ENCODE measurements at regions not wholly inside any gene's neighbourhood (a gene's known extent, or its start where the extent isn't known, plus 50 kb on each side); places are given as distances from the start of the nearest gene placed in this dataset.

DNA sequence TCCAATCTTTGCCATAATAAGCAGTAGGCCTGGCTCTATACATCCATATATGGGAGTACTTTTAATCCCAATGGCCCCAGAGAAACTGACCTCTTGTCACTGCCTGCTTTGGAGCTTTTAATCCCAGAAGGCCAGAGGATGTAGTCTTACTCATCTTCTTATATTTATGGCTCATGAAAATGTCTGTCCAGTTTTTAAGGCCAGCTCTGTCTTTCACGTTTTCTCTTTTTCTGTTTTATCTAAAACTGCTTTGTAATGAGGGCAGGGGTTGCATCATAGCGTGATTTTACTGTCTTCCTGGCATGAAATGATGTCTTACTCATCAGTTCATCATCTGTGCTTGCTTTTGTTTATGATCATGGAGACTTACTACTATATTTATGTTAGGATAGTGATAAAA is 1094.9 kb downstream of the MAT2B start:
- H3K36me3 ChIP-seq (ENCODE audit: control insufficient read depth in 2 of 2, insufficient read depth in 2 of 2, low read length in 1 of 2), result no peaks in the 10 kb centered on the region
- H3K4me3 ChIP-seq, result no peak overlapping the region
- H4K20me1 ChIP-seq (ENCODE audit: control insufficient read depth, insufficient read depth), result no peaks in the 10 kb centered on the region
- BruUV-seq (replicated peaks), result no TSS peak
- H2AFZ ChIP-seq (ENCODE audit: control insufficient read depth, low read depth, low read length), result no peak overlapping the region
- H3K4me2 ChIP-seq (ENCODE audit: control insufficient read depth, insufficient read depth), result no peak overlapping the region
- CTCF ChIA-PET, result no interaction called here
- intact Hi-C loops (cut with micrococcal nuclease; ENCODE audit: unreplicated experiment) (no loop called here), in situ Hi-C loops (cut with MboI) (no loop called here)
- no peak overlapping the region for H3K9ac ChIP-seq (ENCODE audit: control insufficient read depth, insufficient read depth, low read length)
- TF ChIP-seq STAT3 (IDR thresholded peaks at IDR 0.05; ENCODE audit: low read depth, low read length) (no peak), FOXK2 (IDR thresholded peaks at IDR 0.05) (no peak), IKZF1 (conservative IDR thresholded peaks at IDR 0.05) (no peak), DPF2 (IDR thresholded peaks at IDR 0.05) (no peak), JUND (IDR thresholded peaks at IDR 0.05; ENCODE audit: low read depth, low read length) (no peak), FOS (IDR thresholded peaks at IDR 0.05; ENCODE audit: borderline replicate concordance, extremely low read depth, insufficient read length) (no peak), ZZZ3 (IDR thresholded peaks at IDR 0.05; ENCODE audit: control insufficient read depth, insufficient read length, low read depth) (no peak), SMARCA5 (IDR thresholded peaks at IDR 0.05) (no peak), SUZ12 (IDR thresholded peaks at IDR 0.05; ENCODE audit: unreplicated experiment) (no peak), SIX5 (IDR thresholded peaks at IDR 0.05; ENCODE audit: low read depth, low read length, severe bottlenecking) (no peak), TARDBP (IDR thresholded peaks at IDR 0.05; ENCODE audit: borderline replicate concordance) (no peak), NFYA (IDR thresholded peaks at IDR 0.05; ENCODE audit: borderline replicate concordance, low read depth, low read length) (no peak), PML (IDR thresholded peaks at IDR 0.05; ENCODE audit: low read length) (no peak), NFIC (IDR thresholded peaks at IDR 0.05; ENCODE audit: low read depth, low read length) (no peak), RELA (IDR thresholded peaks at IDR 0.05; ENCODE audit: borderline replicate concordance, partially characterized antibody) (no peak)
- TF ChIP-seq, protein P1, sequence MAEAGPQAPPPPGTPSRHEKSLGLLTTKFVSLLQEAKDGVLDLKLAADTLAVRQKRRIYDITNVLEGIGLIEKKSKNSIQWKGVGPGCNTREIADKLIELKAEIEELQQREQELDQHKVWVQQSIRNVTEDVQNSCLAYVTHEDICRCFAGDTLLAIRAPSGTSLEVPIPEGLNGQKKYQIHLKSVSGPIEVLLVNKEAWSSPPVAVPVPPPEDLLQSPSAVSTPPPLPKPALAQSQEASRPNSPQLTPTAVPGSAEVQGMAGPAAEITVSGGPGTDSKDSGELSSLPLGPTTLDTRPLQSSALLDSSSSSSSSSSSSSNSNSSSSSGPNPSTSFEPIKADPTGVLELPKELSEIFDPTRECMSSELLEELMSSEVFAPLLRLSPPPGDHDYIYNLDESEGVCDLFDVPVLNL (IDR thresholded peaks at IDR 0.05; ENCODE audit: low read depth, low read length), result no peak
- TF ChIP-seq, protein P2, sequence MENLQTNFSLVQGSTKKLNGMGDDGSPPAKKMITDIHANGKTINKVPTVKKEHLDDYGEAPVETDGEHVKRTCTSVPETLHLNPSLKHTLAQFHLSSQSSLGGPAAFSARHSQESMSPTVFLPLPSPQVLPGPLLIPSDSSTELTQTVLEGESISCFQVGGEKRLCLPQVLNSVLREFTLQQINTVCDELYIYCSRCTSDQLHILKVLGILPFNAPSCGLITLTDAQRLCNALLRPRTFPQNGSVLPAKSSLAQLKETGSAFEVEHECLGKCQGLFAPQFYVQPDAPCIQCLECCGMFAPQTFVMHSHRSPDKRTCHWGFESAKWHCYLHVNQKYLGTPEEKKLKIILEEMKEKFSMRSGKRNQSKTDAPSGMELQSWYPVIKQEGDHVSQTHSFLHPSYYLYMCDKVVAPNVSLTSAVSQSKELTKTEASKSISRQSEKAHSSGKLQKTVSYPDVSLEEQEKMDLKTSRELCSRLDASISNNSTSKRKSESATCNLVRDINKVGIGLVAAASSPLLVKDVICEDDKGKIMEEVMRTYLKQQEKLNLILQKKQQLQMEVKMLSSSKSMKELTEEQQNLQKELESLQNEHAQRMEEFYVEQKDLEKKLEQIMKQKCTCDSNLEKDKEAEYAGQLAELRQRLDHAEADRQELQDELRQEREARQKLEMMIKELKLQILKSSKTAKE (IDR thresholded peaks at IDR 0.05; ENCODE audit: low read depth, poor library complexity, severe bottlenecking), result no peak
- TF ChIP-seq, protein P3, sequence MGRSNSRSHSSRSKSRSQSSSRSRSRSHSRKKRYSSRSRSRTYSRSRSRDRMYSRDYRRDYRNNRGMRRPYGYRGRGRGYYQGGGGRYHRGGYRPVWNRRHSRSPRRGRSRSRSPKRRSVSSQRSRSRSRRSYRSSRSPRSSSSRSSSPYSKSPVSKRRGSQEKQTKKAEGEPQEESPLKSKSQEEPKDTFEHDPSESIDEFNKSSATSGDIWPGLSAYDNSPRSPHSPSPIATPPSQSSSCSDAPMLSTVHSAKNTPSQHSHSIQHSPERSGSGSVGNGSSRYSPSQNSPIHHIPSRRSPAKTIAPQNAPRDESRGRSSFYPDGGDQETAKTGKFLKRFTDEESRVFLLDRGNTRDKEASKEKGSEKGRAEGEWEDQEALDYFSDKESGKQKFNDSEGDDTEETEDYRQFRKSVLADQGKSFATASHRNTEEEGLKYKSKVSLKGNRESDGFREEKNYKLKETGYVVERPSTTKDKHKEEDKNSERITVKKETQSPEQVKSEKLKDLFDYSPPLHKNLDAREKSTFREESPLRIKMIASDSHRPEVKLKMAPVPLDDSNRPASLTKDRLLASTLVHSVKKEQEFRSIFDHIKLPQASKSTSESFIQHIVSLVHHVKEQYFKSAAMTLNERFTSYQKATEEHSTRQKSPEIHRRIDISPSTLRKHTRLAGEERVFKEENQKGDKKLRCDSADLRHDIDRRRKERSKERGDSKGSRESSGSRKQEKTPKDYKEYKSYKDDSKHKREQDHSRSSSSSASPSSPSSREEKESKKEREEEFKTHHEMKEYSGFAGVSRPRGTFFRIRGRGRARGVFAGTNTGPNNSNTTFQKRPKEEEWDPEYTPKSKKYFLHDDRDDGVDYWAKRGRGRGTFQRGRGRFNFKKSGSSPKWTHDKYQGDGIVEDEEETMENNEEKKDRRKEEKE (IDR thresholded peaks at IDR 0.05), result no peak
- POLR2A ChIA-PET, result no interaction called here
- H3K27ac ChIP-seq (ENCODE audit: control insufficient read depth, insufficient read depth), result no peak overlapping the region
- H3K9me3 ChIP-seq (replicated peaks; ENCODE audit: control insufficient read depth, insufficient read depth, low read length), result no peaks in the 10 kb centered on the region
- FAIRE-seq (no peak), DNase-seq (ENCODE audit: low read depth, low spot score) (no peak), ATAC-seq (no peak)
- H3K27me3 ChIP-seq (replicated peaks in 1 of 2; ENCODE audit: control insufficient read depth in 2 of 2, insufficient read depth in 2 of 2, low read length in 1 of 2), result no peaks in the 10 kb centered on the region
- H3K4me1 ChIP-seq (ENCODE audit: control insufficient read depth, insufficient read depth, low read length), result no peaks in the 10 kb centered on the region
- RAD21 ChIA-PET (ENCODE audit: unreplicated experiment), result no interaction called here
- WGBS (ENCODE audit: insufficient coverage, insufficient replicate concordance, low lambda C conversion rate, missing lambda C conversion rate), result 9% methylated on average over 2 of the region's 2 CpGs
- no peaks in the 10 kb centered on the region for H3K79me2 ChIP-seq (ENCODE audit: control insufficient read depth, insufficient read depth, low read length)
- SMC1A ChIA-PET (ENCODE audit: uncharacterized antibody, unreplicated experiment), result interaction anchor here (1.8 kb wide), 1 partner anchor 15 kb away, joined by 4 read pairs; no protein-coding TSS in a partner anchor

Measured in GM12878 (cell line).